Muscle of back (tissue), 3 donors: ENCODE measurements at regions not wholly inside any gene's neighbourhood (a gene's known extent, or its start where the extent isn't known, plus 50 kb on each side); places are given as distances from the start of the nearest gene placed in this dataset.
A peak's percentile ranks its signal among the peaks of the same experiment; 100 is the strongest.

Experiments
- DNase-seq, 3 donors: peaks; one replicate each; pipeline versions ENCODE4 v3.0.0 to v3.0.0-alpha.2; 2013

DNA sequence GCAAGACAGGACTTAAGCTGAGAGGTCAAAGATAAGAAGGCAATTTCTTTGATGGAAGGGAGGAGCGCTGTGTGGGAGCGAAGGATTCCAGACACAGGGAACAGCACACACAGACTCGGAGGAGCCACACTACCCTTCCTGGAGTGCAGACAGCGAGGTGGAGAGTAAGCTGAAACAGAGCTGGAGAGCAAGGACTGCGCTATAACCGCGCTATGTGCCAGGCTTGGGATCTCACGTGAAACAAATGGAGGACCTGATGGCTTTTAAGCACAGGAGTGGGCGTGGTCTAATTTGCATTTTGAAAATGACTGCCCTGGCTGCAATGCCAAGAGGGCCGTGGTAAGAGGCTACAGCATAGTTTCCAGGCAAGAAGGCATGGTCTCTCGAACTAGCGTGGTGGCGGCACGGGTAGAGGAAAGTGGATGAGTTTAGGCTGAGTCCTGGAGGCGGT is 113.9 kb upstream of the SORBS2 start:
- DNase-seq = no peak

DNA sequence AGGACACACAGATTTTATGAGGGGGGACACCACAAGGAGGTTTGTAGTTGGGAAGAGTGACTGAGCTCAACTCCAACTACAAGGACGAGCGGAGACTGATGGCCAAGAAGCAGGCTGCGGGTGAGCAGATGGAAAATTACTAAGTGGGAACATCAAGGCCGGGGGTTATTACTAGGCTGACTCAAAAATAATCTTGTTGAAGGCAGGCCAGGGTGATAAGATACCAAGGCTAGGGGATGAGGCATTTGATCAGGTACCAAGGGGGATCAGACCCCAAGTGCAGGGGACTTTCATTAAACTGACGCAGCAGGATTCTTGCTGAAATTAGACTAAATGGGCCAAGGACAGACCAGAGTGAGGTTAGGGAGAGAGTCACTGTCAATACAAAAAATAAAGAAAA is 119.4 kb upstream of the SORBS2 start:
- no peak for DNase-seq

DNA sequence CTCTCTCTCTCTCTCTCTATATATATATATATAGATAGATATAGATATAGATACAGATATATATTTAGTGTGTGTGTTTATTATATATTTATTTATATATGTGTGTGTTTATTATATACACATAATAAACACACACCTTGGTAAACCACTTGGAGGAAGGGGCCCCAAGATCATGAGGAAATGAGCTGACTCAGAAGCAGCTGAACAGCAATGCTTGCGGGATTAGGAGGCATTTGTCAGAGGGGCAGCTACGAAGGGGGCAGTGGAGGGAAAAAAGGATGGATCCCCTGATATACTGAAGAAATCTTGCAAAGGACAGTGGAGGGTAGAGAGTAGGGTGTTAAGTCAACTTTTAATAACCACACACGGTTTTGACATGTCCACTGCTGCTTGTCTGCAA is 120.0 kb upstream of the SORBS2 start:
- no peak for DNase-seq

DNA sequence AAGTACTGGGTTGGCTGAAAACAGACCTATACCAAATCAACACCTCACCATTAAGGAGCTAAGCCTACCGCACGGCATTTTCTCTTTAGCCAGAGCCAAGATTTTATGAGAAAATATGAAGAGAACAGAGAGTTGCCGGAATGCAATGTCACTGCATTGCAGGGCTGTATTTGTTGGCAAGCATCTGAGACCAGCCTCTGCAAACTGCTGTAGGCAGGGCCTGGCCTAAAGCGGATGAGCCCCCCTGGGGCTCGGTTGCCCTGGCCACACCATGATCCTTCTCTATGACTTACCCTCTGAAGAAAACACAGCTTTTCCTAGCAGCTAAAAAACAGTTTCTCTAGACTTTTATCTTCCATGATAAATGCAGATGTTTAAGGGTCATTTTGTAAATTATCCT is 120.5 kb upstream of the SORBS2 start:
- DNase-seq = no peak

DNA sequence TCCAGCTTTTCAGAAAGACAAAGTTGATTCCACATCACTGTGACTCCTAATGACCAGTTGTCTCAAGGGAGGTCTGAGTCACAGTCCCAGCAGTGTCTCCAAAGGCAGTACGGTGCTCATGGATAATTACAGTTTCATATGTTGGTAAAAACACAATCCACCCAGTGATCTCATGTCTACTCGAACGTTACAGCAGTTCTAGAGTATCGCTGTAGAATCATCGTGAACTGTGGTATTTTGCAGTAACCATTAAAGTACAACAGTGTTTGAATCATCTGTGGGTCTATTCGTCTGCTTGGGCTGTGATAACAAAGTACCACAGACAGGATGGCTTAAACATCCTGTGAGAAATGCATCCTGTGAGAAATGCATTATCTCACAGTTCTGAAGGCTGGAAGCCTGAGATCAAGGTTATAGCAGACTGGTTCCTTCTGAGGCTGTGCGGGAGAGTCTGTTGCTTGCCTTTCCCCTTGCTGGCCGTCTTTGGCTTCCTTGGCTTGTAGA is 121.1 kb upstream of the SORBS2 start:
- peak in 1 of 3 donors; percentile 86 for DNase-seq

DNA sequence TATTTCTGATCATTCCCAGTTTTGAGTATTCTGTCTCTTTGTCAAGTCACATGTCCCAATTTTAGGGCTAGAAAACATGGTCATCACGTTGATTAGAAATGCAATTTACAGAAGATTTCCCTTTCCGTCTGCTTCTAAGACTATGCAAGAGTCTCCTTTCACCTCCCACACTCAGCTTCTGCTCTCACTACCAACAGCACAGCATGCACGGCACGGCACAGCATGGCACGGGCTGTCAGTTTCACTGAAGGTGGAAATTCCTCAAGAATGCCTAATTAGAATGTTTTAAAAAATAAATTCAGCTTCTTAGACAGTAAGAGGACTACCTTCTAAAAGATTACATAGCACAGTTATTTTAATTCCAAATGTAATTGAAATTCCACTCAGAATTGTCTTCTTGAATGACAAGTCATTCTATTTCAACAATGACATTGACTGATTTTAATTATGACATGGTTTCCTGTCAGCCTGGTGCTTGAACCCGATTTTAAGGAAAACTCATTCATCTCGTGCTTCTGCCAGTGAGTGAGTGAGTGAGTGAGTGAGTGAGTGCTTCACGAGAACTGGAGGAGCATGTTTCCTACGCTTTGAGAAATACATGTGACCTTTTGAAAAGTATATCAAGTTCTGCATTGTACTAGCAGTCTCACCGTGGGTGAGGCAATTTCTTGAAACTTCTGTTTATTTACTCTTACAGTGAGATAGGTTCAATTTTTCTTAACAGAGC is 124.8 kb upstream of the SORBS2 start:
- no peak for DNase-seq

DNA sequence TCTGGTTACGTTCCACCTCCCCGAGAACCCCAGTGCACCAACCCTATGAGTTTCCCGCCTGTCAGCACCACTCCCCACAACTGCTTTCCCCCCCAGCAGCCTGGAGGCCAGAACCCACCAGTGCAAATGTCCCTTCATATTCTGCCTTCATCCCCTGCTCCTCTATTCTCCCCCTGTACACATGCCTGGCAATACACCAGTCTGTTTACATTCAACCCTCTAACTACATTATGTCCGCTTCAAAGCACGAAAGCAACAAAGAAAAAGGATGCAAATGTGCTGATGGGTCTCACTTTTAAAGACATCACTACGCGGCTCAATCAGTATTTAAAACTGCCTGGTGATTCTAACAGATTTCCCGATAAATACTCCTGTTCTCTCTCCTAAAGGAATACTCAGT is 126.7 kb upstream of the SORBS2 start:
- DNase-seq = no peak

DNA sequence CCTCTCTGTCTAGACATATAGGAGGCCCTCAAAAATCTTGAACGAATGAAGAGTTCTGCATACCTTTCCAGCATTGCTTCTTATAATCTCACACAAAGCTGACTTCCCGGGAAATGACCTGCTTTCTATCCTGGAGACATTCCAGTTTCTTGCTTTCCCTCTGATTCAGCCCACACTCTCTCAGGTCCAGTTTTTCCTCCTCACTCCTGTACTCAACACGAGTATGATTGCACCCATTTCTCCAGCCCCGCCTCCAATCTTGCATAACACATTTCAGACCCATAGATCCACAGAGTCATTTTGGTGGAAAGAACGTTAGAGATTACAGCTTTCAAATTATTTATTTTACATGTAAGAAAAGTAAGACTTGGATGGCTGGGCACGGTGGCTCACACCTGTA is 127.5 kb upstream of the TLR3 start:
- DNase-seq = no peak

DNA sequence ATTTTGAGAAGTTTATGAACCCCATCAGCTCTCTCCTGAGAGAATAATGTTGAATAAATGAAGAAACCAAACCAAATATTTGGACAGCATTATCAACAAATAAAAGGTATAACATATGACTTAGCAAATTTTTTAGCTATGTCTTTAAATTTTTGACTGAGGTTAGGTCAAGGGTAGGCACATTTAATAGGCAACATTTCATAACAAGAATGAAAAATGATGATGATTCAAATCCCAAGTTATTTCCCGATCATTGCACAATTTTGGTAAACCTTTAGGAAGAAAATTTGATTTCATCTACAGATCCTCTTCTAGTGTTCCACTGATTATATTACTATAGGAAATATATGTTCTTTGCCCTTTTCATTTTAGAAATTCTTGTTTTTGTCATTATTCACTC is 123.7 kb upstream of the TLR3 start:
- no peak for DNase-seq

DNA sequence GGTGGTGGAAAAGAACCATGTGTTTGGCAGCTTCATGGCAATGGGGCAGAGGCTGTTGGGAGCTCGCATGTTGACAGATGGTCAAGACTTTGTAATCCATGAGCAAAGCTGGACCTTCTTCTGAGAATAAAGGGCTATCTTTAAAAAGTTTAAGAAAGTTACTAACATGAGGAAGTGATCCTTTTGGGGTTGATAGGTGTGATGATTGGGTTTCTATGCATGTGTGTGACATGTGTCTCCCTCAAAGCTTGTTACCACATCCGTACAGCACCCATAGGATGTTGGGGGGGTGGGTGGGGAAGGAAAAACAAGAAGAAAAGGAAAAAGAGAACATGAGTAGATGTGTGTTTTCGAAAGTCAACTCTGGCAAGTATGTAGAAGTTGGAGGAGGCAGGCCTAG is 123.0 kb upstream of the TLR3 start:
- no peak for DNase-seq

DNA sequence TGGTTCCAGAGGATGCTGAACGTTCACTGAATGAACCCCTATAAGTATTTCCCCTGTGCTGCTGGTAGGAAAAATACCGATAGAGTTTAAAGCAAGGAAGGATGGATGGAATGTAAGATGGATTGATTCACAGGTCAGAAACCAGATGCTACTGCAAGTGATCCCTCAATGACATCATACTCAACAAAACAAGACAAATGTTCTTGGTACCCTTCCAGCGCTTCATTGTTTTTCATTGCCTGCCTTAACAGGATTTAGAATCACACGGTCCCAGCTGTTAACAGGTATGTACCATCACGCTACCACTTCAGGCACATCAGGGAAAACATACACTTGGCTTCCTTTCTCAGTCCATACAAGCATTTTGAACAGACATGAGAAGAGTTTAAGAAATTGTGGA is 118.1 kb upstream of the TLR3 start:
- peak; percentile 8 to 12 (median 12) for DNase-seq

DNA sequence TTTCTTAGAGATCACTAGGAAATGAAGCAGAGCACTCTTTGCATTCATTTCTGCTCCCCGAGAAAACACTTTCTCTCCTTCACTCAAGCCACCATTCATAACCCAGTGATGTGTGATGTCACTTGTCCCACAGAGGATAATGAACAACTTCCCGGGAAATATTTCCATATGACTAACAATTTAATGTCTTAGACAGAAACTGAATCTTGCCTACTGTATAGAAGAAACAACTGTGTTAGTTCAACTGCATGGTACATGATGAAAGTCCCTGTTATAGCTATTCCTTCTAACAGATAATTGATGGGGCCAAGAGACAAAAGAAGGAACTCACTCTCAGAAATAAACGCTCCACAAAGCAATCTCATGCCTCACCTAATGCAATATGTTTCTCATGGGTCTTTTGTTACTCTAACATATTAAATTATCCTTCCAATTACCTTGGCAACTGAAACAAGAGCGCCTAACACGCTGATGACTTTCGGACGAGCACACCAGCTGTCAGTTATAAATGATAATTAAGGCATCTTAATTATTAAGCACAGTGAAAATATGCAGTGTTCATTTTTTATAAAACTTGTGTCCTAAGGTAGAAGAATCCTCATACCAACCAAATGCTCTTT is 113.7 kb upstream of the TLR3 start:
- no peak for DNase-seq

DNA sequence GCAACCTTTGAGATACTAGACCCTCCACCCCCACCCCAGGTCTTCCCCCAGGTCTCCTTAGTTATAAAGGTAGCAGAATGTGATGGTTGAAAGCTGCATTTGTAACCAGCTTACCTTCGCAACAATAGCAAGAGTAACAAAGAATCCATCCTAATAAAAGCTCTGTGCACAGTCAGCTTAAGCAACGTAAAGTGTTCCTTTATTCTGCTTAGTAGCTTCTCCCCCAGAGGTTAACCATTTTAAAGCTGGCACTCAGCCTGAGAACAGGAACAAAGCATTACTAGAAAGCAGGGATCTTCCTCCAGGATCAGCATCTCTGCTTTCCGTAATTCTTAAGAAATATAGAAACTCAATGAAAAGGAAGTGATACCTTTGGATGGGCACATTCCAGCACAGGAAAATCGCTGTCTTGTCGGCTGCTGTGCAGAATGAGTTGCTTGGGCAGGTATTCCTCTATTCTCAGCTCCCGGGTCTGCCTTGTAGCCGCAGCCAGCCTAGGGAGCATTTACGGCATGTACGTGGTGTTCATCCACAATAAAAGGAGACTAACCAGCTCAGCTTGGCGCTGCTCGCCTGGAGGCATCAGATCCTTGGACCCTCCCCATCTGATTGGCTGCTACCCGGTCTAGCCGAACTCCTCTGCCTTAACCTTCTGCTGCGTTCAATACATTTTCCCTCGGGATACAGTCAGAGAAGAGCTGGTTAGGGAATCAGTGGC is 113.0 kb upstream of the TLR3 start:
- DNase-seq = peak in 1 of 3 donors; percentile 7

DNA sequence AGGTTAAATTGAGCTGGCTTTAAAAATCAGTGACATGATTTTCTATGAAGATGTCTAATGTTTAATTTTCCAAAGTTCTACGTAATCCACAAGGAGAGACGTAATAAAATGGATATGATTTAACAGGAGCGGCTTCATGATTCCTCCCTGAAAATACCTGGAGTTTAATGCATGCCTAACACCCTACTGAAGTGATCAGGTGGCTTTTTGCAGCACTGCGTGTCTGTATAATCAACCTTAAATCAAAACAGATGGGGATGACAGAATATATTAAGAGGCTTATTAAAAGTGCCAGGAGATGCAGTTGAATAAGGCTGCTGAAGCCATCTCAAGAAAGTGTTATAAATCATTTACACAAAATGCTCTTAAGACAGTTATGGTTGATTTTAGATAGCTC is 112.4 kb upstream of the TLR3 start:
- no peak for DNase-seq

DNA sequence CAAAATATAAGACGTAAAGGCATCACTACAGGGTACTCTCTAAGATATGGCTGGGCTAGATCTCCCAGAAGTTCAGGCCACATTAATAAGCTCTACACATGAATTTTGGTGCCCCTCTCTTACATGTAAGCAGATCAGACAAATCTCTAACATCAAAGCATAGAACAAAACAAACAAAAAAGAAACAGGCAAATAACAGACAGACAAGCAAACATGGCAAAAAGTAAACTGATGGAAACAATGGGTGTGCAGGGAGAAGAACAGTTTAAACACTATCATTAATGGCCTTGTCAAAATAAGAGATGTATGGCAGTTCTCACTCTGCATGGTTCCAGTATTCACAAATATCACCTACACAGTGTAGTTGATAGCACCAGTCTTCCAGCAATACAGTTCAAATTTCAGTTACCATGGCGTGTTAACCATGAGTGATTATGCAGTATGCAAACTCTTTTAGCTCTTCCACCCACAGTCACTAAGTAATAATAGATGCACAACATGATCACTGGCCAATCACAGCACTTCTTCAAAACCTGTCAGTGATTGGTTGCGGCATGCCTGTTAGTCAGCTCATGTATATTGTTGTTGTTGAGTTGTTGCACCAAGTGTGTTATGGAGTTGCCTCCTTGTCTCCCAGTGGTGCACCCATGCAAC is 110.7 kb upstream of the TLR3 start:
- no peak for DNase-seq

DNA sequence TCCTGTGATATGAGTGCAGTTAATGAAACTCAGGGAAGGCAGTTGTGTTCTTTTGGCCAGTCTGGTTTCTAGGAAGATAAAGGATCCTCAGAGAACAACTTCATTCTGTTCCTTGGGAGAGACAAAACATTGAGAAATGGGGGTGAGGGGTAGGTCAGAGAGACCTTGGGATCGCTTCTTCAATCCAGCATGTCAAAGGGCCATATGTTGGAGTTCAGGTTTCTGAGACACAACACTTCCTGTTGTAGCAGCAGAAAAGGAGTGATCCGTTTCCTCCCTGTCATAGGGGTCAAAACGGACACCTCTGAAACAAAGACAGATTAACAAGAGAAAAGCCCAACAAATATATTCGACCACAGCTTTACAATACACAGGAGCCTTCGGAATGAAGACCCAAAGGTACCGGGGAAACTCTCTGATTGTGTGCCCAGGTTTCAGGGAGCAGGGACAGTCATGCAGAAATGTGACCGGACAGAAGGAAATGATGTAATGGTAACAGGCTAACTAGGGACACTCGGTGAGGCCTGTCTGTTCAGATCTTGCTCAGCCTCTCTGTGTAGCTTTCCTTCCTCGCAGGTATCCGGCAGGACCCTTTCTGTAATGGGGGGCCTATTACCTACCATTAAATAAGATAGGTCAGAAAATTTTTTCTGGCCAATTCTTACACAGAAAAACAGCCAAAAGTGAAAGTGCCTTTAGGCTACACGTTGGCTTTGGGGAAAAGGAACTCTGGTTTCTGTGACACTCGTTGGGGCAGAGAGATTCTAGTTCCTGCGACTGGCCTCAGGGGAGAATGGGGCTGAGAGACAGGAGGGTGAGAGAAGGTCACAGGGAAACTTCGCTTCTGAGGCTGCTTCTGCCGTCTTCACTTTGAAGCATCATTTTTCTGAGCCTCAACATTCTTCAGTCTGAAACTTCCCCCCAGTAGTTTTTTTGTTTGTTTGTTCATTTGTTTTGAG is 103.3 kb upstream of the TLR3 start:
- DNase-seq = peak in 1 of 3 donors; percentile 13

DNA sequence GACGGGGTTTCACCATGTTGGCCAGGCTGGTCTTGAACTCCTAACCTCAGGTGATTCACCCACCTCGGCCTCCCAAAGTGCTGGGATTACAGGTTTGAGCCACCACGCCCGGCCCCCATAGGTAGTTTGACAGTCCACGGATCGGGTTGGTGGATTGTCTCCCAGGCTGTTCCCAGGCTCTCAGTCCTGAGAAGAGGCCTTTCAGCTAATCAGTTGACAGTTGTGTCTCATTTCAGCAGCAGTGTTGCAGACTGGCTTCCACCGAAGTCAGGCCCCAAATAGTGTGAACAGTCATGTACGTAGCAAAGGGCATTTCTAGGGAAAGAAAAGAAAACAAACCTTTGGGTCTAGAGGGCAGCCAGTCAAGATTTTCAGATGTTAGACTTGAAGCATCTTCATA is 102.4 kb upstream of the TLR3 start:
- no peak for DNase-seq

DNA sequence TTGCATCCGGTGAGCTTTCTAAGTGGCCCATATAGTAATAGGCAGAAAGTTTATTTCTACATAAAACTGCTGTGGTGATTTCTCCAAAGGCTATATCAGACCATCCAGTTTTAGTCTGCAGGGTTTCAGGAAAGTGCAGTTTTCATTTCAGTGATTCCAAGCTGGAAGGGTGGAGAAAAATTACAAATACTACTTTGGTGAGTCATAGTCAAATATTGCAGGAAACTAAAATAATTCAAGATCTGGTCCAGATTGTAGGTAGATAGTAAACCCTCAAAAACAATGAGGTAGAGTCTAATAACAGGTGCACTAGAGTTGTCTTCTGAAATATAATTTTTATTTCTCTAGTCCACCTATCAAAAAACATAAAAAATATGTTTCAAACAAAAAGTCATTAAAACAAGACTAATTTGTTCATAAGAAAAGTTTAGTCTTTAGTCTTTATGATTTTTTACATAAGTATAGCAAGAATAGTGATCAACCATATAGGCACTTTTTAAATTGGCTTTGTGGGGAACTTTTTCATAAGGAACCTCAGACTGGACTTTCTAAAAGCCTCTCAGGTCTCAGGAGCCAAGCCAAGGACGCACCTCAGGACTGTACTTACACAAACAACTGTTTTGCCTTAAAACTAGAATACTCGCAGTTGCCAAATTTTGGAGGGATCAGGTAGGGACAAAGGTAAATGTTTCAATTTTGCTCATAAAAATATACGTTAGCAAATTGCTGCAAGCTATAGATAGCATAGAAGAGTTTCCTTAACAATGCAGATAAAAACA is 101.8 kb upstream of the TLR3 start:
- no peak for DNase-seq

DNA sequence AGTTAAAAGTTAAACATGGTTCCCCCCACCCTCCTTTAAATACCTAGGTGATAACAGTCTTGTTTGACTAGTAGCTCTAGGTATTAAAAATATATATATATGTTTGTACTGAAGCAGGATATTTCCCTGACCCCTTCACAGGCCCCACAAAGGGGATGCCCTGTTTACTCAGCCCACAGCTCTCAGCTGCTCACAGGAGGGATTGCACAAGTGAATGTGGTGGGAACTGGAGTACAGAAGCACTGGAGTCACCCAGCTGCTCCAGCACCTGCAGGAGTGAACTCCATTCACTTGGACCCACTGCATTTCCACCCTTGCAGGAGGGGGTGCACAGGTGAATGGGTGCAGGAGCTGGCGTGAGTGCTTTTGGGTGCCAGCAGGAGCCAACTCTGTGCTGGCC is 99.3 kb upstream of the TLR3 start:
- DNase-seq = no peak

DNA sequence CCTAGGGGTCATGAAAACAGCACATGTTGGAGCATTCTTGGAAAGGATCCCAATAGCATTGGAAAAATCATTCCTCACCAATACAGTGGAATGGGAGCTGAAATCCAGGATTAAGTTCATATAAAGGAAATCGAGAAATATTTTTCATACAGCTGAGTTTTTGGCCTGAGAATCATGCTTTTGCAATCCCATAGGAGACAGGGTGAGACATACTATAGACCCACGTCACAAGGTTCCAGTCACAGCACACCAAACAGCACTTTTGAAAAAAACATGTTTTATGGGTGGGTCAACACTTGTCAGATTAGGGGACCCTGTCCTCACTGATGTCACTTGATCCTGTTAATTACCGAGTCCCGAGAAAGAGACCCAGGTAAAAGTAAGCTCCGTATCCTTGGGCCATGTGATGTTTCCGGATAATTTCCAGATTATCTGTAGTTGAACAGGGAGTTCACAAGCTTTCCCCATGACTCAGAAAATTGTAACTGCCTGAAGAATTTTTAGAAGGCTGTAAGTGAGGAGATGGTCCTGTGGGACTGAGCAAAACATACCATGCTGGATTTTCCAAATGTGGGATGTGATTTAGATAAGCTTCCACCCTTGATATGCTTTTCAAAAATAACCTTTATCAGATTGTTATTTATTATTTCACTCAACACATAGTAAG is 80.9 kb upstream of the TLR3 start:
- DNase-seq = peak in 2 of 3 donors; percentile 13 to 29
